ENCODE measurements at regions not wholly inside any gene's neighbourhood (a gene's known extent, or its start where the extent isn't known, plus 50 kb on each side); places are given as distances from the start of the nearest gene placed in this dataset.

DNA sequence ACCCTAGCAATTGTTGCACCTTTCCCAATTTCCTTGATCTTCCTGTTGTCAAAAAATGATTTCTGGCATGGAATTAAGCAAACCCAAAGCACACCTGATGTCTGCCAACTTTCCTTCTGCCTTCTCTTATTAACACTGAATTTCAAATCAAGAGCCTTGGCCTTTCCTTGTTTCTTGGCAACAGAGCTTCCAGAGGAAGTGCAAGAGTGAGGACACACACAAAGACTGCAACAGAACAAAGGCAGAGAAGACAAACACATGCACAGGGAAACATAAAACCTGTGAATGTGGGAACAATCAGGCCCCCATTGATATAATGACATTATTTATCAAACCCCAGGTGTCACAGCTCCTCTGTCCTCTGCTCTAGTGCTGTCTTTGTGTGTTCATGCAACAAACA is 73.0 kb upstream of the IL6 start:
- CTCF ChIA-PET: interaction anchor here (0.7 to 1.6 kb wide), 2 partner anchors 14 to 94 kb away, joined by 3 read pairs; no protein-coding TSS in a partner anchor
- no peak for DNase-seq (ENCODE audit: extremely low spot score)

DNA sequence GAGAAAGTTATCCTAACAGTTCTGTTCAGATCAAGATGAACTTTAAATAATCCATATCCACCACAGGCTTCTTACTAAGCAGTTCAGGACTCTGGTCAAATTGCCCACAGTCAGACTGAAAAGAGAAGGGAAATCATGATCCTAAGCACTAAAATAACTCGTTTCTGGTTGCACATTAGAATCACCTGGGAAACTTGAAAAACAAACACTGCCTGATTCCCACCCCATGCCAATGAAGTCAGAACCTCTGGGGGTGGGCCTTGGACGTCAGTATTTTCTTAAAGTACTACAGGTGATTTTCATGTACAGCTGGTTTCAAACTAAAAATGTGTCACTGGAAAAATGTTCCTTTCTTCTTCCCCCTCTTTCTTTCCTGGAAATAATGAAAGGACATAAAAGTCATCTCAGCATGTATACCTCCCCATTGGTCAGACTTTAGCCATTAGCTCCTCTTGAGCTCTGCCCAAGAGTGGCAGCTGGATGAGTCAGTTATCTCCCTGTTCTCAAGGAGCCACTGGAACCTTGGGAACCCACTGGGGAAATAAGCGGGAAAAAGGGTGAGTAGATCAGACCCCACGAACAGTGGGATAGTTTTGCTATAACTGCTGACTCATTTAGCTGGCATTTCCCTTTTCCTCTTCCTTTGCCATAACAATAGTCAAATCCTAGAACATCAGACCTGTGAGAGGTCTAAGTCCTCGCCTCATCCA is 75.3 kb upstream of the IL6 start:
- CTCF ChIA-PET: interaction anchor here (1.0 to 1.6 kb wide), 2 partner anchors 9 to 11 kb away, joined by 3 to 4 read pairs; no protein-coding TSS in a partner anchor
- POLR2A ChIA-PET: no interaction called here
- DNase-seq (ENCODE audit: extremely low spot score): no peak
- TF ChIP-seq, protein P1, sequence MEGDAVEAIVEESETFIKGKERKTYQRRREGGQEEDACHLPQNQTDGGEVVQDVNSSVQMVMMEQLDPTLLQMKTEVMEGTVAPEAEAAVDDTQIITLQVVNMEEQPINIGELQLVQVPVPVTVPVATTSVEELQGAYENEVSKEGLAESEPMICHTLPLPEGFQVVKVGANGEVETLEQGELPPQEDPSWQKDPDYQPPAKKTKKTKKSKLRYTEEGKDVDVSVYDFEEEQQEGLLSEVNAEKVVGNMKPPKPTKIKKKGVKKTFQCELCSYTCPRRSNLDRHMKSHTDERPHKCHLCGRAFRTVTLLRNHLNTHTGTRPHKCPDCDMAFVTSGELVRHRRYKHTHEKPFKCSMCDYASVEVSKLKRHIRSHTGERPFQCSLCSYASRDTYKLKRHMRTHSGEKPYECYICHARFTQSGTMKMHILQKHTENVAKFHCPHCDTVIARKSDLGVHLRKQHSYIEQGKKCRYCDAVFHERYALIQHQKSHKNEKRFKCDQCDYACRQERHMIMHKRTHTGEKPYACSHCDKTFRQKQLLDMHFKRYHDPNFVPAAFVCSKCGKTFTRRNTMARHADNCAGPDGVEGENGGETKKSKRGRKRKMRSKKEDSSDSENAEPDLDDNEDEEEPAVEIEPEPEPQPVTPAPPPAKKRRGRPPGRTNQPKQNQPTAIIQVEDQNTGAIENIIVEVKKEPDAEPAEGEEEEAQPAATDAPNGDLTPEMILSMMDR (IDR thresholded peaks at IDR 0.05; ENCODE audit: control extremely low read depth, extremely low read depth, low read depth, missing control alignments): no peak

More for the DNA sequence above, 73.0 kb upstream of the IL6 start:
- POLR2A ChIA-PET: no interaction called here
- TF ChIP-seq, protein P1 (IDR thresholded peaks at IDR 0.05; ENCODE audit: control extremely low read depth, extremely low read depth, low read depth, missing control alignments): no peak

DNA sequence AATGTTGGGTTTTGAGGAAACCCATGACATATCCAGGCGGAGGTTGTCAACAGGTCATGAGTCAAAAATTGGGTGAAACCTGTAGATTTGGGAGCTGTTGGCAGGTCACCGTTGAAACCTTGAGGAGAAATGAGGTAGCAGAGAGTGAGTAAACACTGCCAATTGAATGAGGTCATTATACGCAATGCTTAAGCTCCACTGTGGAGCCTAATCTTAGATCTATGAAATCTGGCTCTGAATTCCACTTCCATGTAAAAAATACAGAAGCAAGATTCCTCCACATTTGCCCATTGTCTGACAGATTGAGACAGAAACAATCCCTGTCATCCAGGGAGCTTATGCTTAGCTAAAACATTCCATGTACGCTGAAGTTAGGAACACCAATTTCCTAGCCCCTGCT is 76.0 kb upstream of the IL6 start:
- TF ChIP-seq, protein P1 (IDR thresholded peaks at IDR 0.05; ENCODE audit: control extremely low read depth, extremely low read depth, low read depth, missing control alignments): no peak
- POLR2A ChIA-PET: no interaction called here
- CTCF ChIA-PET: interaction anchor here (1.0 to 1.6 kb wide), 2 partner anchors 9 to 12 kb away, joined by 3 to 4 read pairs; no protein-coding TSS in a partner anchor
- no peak for DNase-seq (ENCODE audit: extremely low spot score)

DNA sequence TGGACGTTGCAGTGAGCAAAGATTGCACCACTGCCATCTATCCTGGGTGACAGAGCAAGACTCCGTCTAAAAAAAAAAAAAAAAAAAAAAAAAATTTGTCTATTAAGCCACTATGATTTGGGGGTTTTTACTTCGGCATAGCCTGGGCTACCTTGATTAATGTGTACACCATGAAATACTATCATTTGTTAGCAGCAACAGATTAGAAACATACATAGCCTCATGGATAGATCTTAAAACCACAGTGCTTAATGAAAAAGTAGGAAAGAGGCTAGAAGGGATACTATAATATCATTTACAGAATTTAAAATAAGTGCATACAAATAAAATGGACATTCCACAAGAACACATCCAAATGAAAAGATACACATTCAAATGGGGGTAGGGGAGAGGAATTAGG is 77.3 kb upstream of the IL6 start:
- ChIA-PET POLR2A (no interaction called here), CTCF (interaction anchor here (1.0 to 1.1 kb wide), 2 partner anchors 12 to 133 kb away, joined by 3 read pairs; no protein-coding TSS in a partner anchor)
- no peak for DNase-seq (ENCODE audit: extremely low spot score)
- TF ChIP-seq, protein P1 (IDR thresholded peaks at IDR 0.05; ENCODE audit: control extremely low read depth, extremely low read depth, low read depth, missing control alignments): no peak

DNA sequence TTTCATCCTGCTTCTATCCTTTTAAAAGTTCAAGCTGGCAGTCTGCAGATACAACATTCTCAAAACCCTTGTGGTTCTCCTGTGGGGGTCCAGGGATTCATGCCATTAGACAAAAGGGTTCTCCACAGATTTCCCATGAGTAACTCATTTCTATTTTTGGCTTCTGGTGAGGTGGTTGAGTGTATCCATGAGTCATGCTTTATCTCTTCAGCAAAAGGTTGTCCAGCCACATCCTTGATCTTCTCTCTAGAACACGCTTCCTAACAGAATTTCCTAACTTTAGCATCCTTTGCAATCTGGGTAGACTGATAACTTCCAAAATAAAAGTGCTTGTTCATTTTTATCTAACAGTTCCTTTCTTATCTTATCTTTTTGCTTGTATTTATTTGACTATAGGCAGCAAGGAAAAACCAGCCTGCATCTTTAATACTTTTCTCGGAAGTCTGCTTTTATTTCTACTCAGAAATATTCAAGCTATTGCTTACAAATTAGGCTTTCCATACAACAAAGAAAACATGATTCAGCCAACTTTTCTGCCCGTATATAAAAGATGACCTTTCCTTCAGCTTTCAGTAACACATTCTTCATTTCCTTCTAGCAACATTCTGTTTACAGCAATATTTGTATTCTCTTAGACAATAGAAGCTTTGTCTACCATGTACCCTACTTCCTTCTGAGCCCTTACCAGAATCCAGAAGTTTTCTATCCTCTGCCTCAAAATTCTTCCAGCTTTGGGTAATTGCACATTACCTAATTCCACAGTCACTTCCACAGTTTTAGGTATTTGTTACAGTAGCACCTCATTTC is 79.3 kb upstream of the IL6 start:
- ChIA-PET POLR2A (no interaction called here), CTCF (no interaction called here)
- TF ChIP-seq, protein P1 (IDR thresholded peaks at IDR 0.05; ENCODE audit: control extremely low read depth, extremely low read depth, low read depth, missing control alignments): no peak
- no peak for DNase-seq (ENCODE audit: extremely low spot score)

DNA sequence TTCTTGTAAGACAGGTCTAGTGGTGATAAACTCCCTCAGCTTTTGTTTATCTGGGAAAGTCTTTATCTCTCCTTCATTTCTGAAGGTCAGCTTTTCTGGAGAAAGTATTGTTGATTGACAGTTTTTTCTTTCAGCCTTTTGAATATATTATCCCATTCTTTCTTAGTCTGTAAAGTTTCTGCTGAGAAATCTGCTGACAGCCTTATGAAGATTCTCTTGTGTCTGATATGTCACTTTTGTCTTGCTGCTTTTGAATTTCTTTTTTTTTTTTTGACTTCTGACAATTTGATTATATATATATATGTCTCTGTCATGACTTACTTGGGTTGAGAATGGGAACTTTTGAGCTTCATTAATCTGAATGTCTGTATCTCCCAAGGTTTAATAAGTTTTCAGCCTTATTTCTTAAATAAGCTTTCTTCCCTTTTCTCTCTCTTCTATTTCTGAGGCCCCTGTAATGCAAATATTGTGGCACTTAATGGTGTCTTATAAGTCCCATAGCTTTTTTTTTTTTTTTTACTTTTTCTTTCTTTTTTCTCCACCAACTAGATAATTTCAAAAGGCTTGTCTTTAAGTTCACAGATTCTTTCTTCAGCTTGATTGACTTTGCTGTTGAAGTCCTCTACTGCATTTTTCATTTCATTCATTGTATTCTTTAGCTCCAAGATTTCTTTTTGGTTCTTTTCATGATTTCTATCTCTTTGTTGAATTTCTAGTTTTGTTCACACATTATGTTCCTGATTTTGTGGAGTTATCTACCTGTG is 81.4 kb upstream of the IL6 start:
- POLR2A ChIA-PET: no interaction called here
- no peak for DNase-seq (ENCODE audit: extremely low spot score)
- TF ChIP-seq, protein P1 (IDR thresholded peaks at IDR 0.05; ENCODE audit: control extremely low read depth, extremely low read depth, low read depth, missing control alignments): no peak
- CTCF ChIA-PET: interaction anchor here (1.1 to 1.2 kb wide), 2 partner anchors 14 to 86 kb away, joined by 3 to 4 read pairs; no protein-coding TSS in a partner anchor
